ENCODE measurements at regions not wholly inside any gene's neighbourhood (a gene's known extent, or its start where the extent isn't known, plus 50 kb on each side); places are given as distances from the start of the nearest gene placed in this dataset.

- no peak overlapping the region for H3K4me3 ChIP-seq (ENCODE audit: low read depth in 1 of 2, low read length in 2 of 2)
- H3K36me3 ChIP-seq (ENCODE audit: control insufficient read depth in 1 of 2, insufficient read depth in 2 of 2, low read length in 2 of 2) = no peaks in the 10 kb centered on the region
- peaks cover 0 to 8% of the 10 kb centered on the region in 2 donors for H3K27me3 ChIP-seq (ENCODE audit: control insufficient read depth in 1 of 2, insufficient read depth in 2 of 2, low read length in 2 of 2)
- no peak overlapping the region for H3K27ac ChIP-seq (ENCODE audit: low read depth, low read length)
- H3K9ac ChIP-seq (ENCODE audit: low read depth in 1 of 2, low read length in 2 of 2) = no peak overlapping the region
- H3K4me1 ChIP-seq (ENCODE audit: control insufficient read depth in 1 of 2, insufficient read depth in 2 of 2, low read length in 2 of 2) = no peaks in the 10 kb centered on the region
- no peaks in the 10 kb centered on the region for H3K9me3 ChIP-seq (ENCODE audit: control insufficient read depth in 1 of 2, low read length in 2 of 2)
Observed at GRCh38 chr3:124132813-124133212, 140.9 kb upstream of the ROPN1 start.

- Histone ChIP-seq H3K4me3 (ENCODE audit: low read depth in 1 of 2, low read length in 2 of 2) (no peak overlapping the region), H3K9me3 (ENCODE audit: control insufficient read depth in 1 of 2, low read length in 2 of 2) (no peaks in the 10 kb centered on the region), H3K4me1 (ENCODE audit: control insufficient read depth in 1 of 2, insufficient read depth in 2 of 2, low read length in 2 of 2) (no peaks in the 10 kb centered on the region), H3K36me3 (ENCODE audit: control insufficient read depth in 1 of 2, insufficient read depth in 2 of 2, low read length in 2 of 2) (no peaks in the 10 kb centered on the region), H3K27me3 (ENCODE audit: control insufficient read depth in 1 of 2, insufficient read depth in 2 of 2, low read length in 2 of 2) (peaks cover 2 to 8% of the 10 kb centered on the region in 2 donors), H3K27ac (ENCODE audit: low read depth, low read length) (no peak overlapping the region), H3K9ac (ENCODE audit: low read depth in 1 of 2, low read length in 2 of 2) (no peak overlapping the region)
Observed at GRCh38 chr3:124133366-124133940, 141.5 kb upstream of the ROPN1 start.

DNA sequence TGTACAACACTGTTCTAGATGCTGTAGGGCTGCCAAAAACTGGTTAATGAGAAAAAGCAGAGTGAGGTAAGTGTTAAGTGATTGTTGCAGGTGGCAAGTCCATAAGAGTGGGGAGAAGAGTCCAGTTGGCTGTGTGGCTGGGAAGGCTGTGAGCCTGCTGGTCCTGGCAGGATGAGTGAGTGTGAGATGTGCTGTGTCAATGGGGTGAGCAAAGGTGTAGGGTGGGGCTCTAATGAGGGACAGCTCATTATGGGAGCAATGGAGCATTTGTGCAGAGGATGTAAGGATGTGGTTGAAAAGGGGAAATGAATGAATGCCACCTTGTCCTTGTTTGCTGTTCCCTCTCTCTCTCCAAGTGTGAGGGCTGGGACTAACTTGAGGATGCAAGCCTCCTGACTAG lies 145.3 kb upstream of the ROPN1 start:
- Histone ChIP-seq H3K27me3 (ENCODE audit: control insufficient read depth in 1 of 2, insufficient read depth in 2 of 2, low read length in 2 of 2) (peaks cover 3 to 4% of the 10 kb centered on the region in 2 donors), H3K9ac (ENCODE audit: low read depth in 1 of 2, low read length in 2 of 2) (no peak overlapping the region), H3K4me3 (ENCODE audit: low read depth in 1 of 2, low read length in 2 of 2) (no peak overlapping the region), H3K9me3 (ENCODE audit: control insufficient read depth in 1 of 2, low read length in 2 of 2) (no peaks in the 10 kb centered on the region), H3K4me1 (ENCODE audit: control insufficient read depth in 1 of 2, insufficient read depth in 2 of 2, low read length in 2 of 2) (no peaks in the 10 kb centered on the region), H3K27ac (ENCODE audit: low read depth, low read length) (no peak overlapping the region), H3K36me3 (ENCODE audit: control insufficient read depth in 1 of 2, insufficient read depth in 2 of 2, low read length in 2 of 2) (no peaks in the 10 kb centered on the region)

DNA sequence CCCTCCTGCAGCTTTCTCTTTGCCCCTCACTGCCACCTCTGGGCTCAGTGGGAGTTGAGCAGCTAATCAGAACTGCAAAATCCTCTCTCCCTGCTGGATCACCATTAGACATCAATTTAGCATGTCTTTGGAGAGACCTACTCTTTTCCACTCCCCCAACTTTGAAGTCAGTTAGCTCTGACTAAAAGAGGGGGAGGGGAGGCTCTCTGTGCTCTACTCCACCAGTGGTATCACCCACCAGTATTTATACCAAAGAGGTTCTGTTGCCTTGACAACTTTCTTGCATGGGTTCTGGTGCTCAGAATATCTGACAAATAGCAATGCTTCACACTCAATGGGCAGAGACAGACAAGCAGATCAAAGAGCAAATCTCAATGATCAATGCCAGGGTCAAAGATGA lies 146.2 kb upstream of the ROPN1 start:
- Histone ChIP-seq H3K4me3 (ENCODE audit: low read depth in 1 of 2, low read length in 2 of 2) (no peak overlapping the region), H3K27ac (ENCODE audit: low read depth, low read length) (no peak overlapping the region), H3K27me3 (ENCODE audit: control insufficient read depth in 1 of 2, insufficient read depth in 2 of 2, low read length in 2 of 2) (peaks cover 3 to 4% of the 10 kb centered on the region in 2 donors), H3K9ac (ENCODE audit: low read depth in 1 of 2, low read length in 2 of 2) (no peak overlapping the region), H3K9me3 (ENCODE audit: control insufficient read depth in 1 of 2, low read length in 2 of 2) (no peaks in the 10 kb centered on the region), H3K4me1 (ENCODE audit: control insufficient read depth in 1 of 2, insufficient read depth in 2 of 2, low read length in 2 of 2) (no peaks in the 10 kb centered on the region), H3K36me3 (ENCODE audit: control insufficient read depth in 1 of 2, insufficient read depth in 2 of 2, low read length in 2 of 2) (no peaks in the 10 kb centered on the region)

DNA sequence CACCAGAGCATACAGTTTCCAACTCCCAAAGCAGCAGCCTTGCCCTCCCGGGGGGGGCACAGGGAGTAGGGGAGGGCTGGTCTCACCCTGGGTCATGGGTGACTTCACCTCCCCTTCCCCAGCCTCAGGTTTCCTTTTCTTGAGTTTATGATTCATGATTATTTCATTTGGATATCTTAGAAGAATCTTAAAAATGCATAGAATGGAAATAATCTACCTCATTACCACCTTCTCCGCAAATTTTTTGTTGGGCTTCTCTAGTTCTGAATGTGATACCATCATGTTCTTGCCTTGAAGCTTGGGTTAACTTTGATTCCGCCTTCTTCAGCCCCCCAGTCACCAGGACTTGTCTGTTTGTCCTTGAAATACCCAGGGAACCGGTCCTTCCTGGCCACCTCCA lies 148.8 kb upstream of the ROPN1 start:
- Histone ChIP-seq H3K9me3 (ENCODE audit: control insufficient read depth in 1 of 2, low read length in 2 of 2) (no peaks in the 10 kb centered on the region), H3K4me3 (ENCODE audit: low read depth in 1 of 2, low read length in 2 of 2) (no peak overlapping the region), H3K36me3 (ENCODE audit: control insufficient read depth in 1 of 2, insufficient read depth in 2 of 2, low read length in 2 of 2) (no peaks in the 10 kb centered on the region), H3K27ac (ENCODE audit: low read depth, low read length) (no peak overlapping the region), H3K4me1 (ENCODE audit: control insufficient read depth in 1 of 2, insufficient read depth in 2 of 2, low read length in 2 of 2) (no peaks in the 10 kb centered on the region), H3K9ac (ENCODE audit: low read depth in 1 of 2, low read length in 2 of 2) (no peak overlapping the region), H3K27me3 (ENCODE audit: control insufficient read depth in 1 of 2, insufficient read depth in 2 of 2, low read length in 2 of 2) (peaks cover 3 to 4% of the 10 kb centered on the region in 2 donors)

DNA sequence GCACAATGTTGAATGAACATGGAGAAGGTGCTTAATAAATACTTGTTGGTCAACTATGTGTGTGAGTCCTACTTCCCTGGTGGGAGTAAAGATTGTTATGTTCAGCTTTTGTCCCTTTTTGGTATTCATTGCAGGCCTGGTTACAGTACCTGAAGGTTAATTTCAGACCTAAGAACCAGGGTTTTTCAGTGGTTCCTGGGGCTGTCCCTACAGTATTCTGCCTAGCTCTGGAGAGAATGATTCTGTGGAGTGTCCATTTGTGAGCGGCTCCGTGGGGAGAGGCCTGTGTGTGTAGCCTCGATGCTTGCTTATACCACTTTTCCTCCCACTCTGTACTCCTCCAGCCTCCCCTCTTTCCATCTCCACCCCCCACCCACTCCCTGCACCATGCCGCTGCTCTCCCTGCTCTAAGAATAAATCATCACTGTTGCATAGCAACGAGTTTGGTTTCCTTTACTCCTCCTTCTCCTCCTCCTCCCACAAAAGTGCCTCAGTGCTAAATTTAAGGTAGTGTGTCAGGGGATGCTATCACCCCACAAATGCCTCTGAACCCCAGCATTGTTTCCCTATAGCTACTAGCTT lies 150.6 kb upstream of the ROPN1 start:
- no peak overlapping the region for H3K27ac ChIP-seq (ENCODE audit: low read depth, low read length)
- no peak overlapping the region for H3K9ac ChIP-seq (ENCODE audit: low read depth in 1 of 2, low read length in 2 of 2)
- no peaks in the 10 kb centered on the region for H3K4me1 ChIP-seq (ENCODE audit: control insufficient read depth in 1 of 2, insufficient read depth in 2 of 2, low read length in 2 of 2)
- peaks cover 3 to 4% of the 10 kb centered on the region in 2 donors for H3K27me3 ChIP-seq (ENCODE audit: control insufficient read depth in 1 of 2, insufficient read depth in 2 of 2, low read length in 2 of 2)
- H3K9me3 ChIP-seq (ENCODE audit: control insufficient read depth in 1 of 2, low read length in 2 of 2) = no peaks in the 10 kb centered on the region
- H3K36me3 ChIP-seq (ENCODE audit: control insufficient read depth in 1 of 2, insufficient read depth in 2 of 2, low read length in 2 of 2) = no peaks in the 10 kb centered on the region
- H3K4me3 ChIP-seq (ENCODE audit: low read depth in 1 of 2, low read length in 2 of 2) = no peak overlapping the region

GRCh38 chr3:124143047-124143446 lies 151.1 kb upstream of the ROPN1 start:
- H3K9ac ChIP-seq (ENCODE audit: low read depth in 1 of 2, low read length in 2 of 2) = no peak overlapping the region
- no peaks in the 10 kb centered on the region for H3K4me1 ChIP-seq (ENCODE audit: control insufficient read depth in 1 of 2, insufficient read depth in 2 of 2, low read length in 2 of 2)
- H3K9me3 ChIP-seq (ENCODE audit: control insufficient read depth in 1 of 2, low read length in 2 of 2) = no peaks in the 10 kb centered on the region
- no peaks in the 10 kb centered on the region for H3K36me3 ChIP-seq (ENCODE audit: control insufficient read depth in 1 of 2, insufficient read depth in 2 of 2, low read length in 2 of 2)
- H3K27ac ChIP-seq (ENCODE audit: low read depth, low read length) = no peak overlapping the region
- no peak overlapping the region for H3K4me3 ChIP-seq (ENCODE audit: low read depth in 1 of 2, low read length in 2 of 2)
- peaks cover 3 to 4% of the 10 kb centered on the region in 2 donors for H3K27me3 ChIP-seq (ENCODE audit: control insufficient read depth in 1 of 2, insufficient read depth in 2 of 2, low read length in 2 of 2)

GRCh38 chr3:124144035-124144814 lies 152.3 kb upstream of the ROPN1 start:
- Histone ChIP-seq H3K4me1 (ENCODE audit: control insufficient read depth in 1 of 2, insufficient read depth in 2 of 2, low read length in 2 of 2) (no peaks in the 10 kb centered on the region), H3K9ac (ENCODE audit: low read depth in 1 of 2, low read length in 2 of 2) (no peak overlapping the region), H3K27ac (ENCODE audit: low read depth, low read length) (no peak overlapping the region), H3K9me3 (ENCODE audit: control insufficient read depth in 1 of 2, low read length in 2 of 2) (no peaks in the 10 kb centered on the region), H3K36me3 (ENCODE audit: control insufficient read depth in 1 of 2, insufficient read depth in 2 of 2, low read length in 2 of 2) (no peaks in the 10 kb centered on the region), H3K27me3 (ENCODE audit: control insufficient read depth in 1 of 2, insufficient read depth in 2 of 2, low read length in 2 of 2) (peaks cover 0 to 4% of the 10 kb centered on the region in 2 donors), H3K4me3 (ENCODE audit: low read depth in 1 of 2, low read length in 2 of 2) (no peak overlapping the region)

GRCh38 chr3:124147429-124147828 lies 155.5 kb upstream of the ROPN1 start:
- H3K9me3 ChIP-seq (ENCODE audit: control insufficient read depth in 1 of 2, low read length in 2 of 2) = no peaks in the 10 kb centered on the region
- no peaks in the 10 kb centered on the region for H3K4me1 ChIP-seq (ENCODE audit: control insufficient read depth in 1 of 2, insufficient read depth in 2 of 2, low read length in 2 of 2)
- H3K4me3 ChIP-seq (ENCODE audit: low read depth in 1 of 2, low read length in 2 of 2) = no peak overlapping the region
- no peaks in the 10 kb centered on the region for H3K36me3 ChIP-seq (ENCODE audit: control insufficient read depth in 1 of 2, insufficient read depth in 2 of 2, low read length in 2 of 2)
- H3K9ac ChIP-seq (ENCODE audit: low read depth in 1 of 2, low read length in 2 of 2) = no peak overlapping the region
- no peak overlapping the region for H3K27ac ChIP-seq (ENCODE audit: low read depth, low read length)
- H3K27me3 ChIP-seq (ENCODE audit: control insufficient read depth in 1 of 2, insufficient read depth in 2 of 2, low read length in 2 of 2) = no peaks in the 10 kb centered on the region

- no peaks in the 10 kb centered on the region for H3K36me3 ChIP-seq (ENCODE audit: control insufficient read depth in 1 of 2, insufficient read depth in 2 of 2, low read length in 2 of 2)
- no peaks in the 10 kb centered on the region for H3K9me3 ChIP-seq (ENCODE audit: control insufficient read depth in 1 of 2, low read length in 2 of 2)
- no peaks in the 10 kb centered on the region for H3K27me3 ChIP-seq (ENCODE audit: control insufficient read depth in 1 of 2, insufficient read depth in 2 of 2, low read length in 2 of 2)
- H3K4me1 ChIP-seq (ENCODE audit: control insufficient read depth in 1 of 2, insufficient read depth in 2 of 2, low read length in 2 of 2) = no peaks in the 10 kb centered on the region
- no peak overlapping the region for H3K9ac ChIP-seq (ENCODE audit: low read depth in 1 of 2, low read length in 2 of 2)
- H3K4me3 ChIP-seq (ENCODE audit: low read depth in 1 of 2, low read length in 2 of 2) = no peak overlapping the region
- no peak overlapping the region for H3K27ac ChIP-seq (ENCODE audit: low read depth, low read length)
Observed at GRCh38 chr3:124147946-124148345, 156.0 kb upstream of the ROPN1 start.

All from duodenal mucosa (tissue), 2 donors.